LNCaP clone FGC (cell line): ENCODE measurements at regions not wholly inside any gene's neighbourhood (a gene's known extent, or its start where the extent isn't known, plus 50 kb on each side); places are given as distances from the start of the nearest gene placed in this dataset.
"Not testable (repeated sequence)": the region's sequence is repeated elsewhere in the genome, so short reads cannot be mapped to it uniquely, and the experiment has no call there.

Experiments used
- DNase-seq: peaks from one replicate; pipeline ENCODE4 v3.0.0-alpha.2; 2011; ENCODE audit warnings: low read depth
- H3K4me3 ChIP-seq: 2 replicates; pipeline ENCODE4 v1.5.1; 2011; ENCODE audit warnings: mild to moderate bottlenecking, low read depth, low read length, control low read depth
- TF ChIP-seq, protein P1 (sequence below): IDR thresholded peaks from 2 replicates; pipeline ENCODE4 v1.5.1; 2012; ENCODE audit warnings: mild to moderate bottlenecking; ENCODE audit not compliant: control insufficient read depth, insufficient read depth; ENCODE audit errors: extremely low read depth

DNA sequence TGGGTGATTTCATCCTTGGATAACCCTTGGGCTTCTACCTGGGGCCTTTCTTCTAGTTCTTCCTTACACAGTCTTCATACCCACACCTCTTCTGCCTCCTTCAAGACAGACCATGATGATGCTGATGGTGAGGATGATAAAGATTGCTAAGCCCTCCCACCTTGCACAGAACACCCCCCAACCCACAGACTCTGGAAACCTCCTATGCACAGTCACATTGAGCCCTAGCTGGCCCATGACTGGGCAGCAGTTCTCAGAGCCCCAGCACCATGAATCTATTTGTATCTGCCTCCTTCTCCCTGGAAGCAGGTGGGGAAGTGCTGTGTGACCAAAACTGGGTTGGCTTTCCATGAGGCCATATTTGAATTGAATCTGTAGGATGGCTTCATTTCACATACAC is 99.8 kb downstream of the EN1 start:
- TF ChIP-seq, protein P1, sequence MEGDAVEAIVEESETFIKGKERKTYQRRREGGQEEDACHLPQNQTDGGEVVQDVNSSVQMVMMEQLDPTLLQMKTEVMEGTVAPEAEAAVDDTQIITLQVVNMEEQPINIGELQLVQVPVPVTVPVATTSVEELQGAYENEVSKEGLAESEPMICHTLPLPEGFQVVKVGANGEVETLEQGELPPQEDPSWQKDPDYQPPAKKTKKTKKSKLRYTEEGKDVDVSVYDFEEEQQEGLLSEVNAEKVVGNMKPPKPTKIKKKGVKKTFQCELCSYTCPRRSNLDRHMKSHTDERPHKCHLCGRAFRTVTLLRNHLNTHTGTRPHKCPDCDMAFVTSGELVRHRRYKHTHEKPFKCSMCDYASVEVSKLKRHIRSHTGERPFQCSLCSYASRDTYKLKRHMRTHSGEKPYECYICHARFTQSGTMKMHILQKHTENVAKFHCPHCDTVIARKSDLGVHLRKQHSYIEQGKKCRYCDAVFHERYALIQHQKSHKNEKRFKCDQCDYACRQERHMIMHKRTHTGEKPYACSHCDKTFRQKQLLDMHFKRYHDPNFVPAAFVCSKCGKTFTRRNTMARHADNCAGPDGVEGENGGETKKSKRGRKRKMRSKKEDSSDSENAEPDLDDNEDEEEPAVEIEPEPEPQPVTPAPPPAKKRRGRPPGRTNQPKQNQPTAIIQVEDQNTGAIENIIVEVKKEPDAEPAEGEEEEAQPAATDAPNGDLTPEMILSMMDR, result no peak
- no peak overlapping the region for H3K4me3 ChIP-seq

GRCh38 chr2:118747066-118747465 is 100.4 kb downstream of the EN1 start:
- no peak for DNase-seq
- TF ChIP-seq, protein P1, result no peak

More for the DNA sequence above, 99.8 kb downstream of the EN1 start:
- no peak for DNase-seq

DNA sequence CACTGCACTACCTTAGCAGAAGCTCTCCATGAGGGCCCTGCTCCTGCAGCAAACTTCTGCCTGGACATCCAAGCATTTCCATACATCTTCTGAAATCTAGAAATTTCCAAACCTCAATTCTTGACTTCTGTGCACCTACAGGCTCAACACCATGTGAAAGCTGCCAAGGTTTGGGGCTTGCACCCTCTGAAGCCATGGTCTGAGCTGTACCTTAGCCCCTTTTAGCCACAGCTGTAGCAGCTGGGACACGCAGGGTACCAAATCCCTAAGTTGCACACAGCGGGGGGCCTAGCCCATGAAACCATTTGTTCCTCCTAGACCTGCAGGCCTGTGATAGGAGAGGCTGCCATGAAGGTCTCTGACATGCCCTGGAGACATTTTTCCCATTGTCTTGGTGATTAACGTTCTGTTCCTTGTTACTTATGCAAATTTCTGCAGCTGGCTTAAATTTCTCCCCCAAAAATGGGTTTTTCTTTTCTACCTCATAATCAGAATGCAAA is 102.7 kb downstream of the EN1 start:
- H3K4me3 ChIP-seq, DNase-seq: not testable (repeated sequence)

More at GRCh38 chr2:118747066-118747465, 100.4 kb downstream of the EN1 start:
- H3K4me3 ChIP-seq, result no peak overlapping the region

DNA sequence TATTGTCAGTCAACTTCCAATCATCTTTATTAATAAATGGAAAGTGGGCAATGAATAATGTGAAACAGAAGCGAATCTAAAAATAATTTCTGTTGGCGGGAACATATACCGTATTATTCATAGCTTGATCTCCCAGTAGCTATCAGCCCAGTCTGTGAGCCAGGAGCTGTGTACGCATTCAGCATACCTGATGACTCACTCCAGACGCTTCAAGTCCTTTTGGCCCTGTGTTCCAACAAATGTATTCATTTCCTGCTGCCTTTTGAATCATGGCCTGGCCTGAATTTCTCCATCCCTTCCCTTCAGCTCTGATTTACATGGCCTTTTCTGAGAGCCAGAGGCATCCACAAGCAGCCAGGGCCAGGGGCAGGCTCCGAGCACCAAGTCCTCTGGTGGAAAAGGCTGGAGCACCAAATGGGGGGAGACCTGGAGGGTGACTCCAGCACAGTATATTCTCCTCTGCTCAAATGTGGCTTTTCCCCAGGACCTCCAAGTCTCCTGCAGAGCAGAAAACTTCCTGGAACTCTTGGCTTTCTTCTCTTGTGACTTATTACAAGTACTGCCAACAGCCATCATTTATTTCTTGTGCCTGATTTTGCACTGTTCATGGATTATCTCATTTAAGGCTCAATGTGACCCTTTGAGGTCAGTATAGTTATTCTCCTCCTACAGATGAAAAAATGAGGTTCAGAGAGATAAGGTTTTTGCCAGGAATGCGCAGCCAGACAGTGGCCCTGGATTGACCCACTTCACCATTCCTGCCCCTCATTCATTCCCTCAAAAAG is 108.7 kb downstream of the EN1 start:
- TF ChIP-seq, protein P1, result no peak
- no peak for DNase-seq
- H3K4me3 ChIP-seq, result no peak overlapping the region

- H3K4me3 ChIP-seq, result no peak overlapping the region
- no peak for DNase-seq
- TF ChIP-seq, protein P1, result no peak
Observed at GRCh38 chr2:118738106-118738505, 109.3 kb downstream of the EN1 start.

- no peak overlapping the region for H3K4me3 ChIP-seq
- TF ChIP-seq, protein P1, result 0 out of 2 replicates have a peak, but pooled peaks have one; percentile 14
- no peak for DNase-seq
Observed at GRCh38 chr2:118737684-118738083, 109.8 kb downstream of the EN1 start.

DNA sequence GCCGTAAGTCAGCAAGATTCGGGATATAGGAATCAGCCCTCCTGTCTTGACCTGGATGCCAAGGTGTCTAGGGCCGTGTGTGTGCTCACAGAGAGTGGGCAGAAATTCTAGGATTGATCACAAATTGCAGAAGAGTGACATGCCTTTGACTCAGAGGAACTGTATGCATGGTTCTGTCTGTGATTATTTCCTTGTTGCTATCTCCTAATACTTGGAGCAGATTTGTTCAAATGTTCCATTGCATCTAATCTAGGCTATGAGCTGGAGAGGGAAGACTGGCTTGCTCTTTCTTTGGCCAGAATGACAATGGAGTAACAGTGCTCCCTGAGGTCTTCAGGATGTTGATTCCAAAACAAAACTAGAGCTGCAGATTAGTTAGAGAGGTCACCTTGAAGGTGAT is 115.0 kb downstream of the EN1 start:
- DNase-seq, result no peak
- TF ChIP-seq, protein P1, result no peak
- H3K4me3 ChIP-seq, result no peak overlapping the region
